WTC11 (cell line): ENCODE measurements at regions not wholly inside any gene's neighbourhood (a gene's known extent, or its start where the extent isn't known, plus 50 kb on each side); places are given as distances from the start of the nearest gene placed in this dataset.

ENCODE experiments used
- ATAC-seq: fragments of 200-7000 bp; cut with Tn5 transposase; 2 replicates; pipeline ENCODE4 v1.10.0; 2021; ENCODE audit warnings: mild to moderate bottlenecking, moderate library complexity
- CTCF ChIA-PET: fragments of 300-600 bp; sonication (Branson Sonifier 250); formaldehyde crosslinking; loops from one replicate; lab custom pipeline; 2021; ENCODE audit warnings: antibody characterized with exemption; lab: Charles Lee
- POLR2A ChIA-PET: fragments of 350-600 bp; sonication (Branson Sonifier 250); formaldehyde crosslinking; loops from one replicate; lab custom pipeline; 2021; ENCODE audit warnings: antibody characterized with exemption; lab: Charles Lee
- DNase-seq: peaks from one replicate; pipeline ENCODE4 v3.0.0; 2021; ENCODE audit warnings: low spot score
- H3K27ac Mint-ChIP-seq: 2 replicates; pipeline ENCODE4 v1.8.0; 2021; ENCODE audit warnings: mixed read lengths
- H3K27me3 Mint-ChIP-seq: 2 replicates; pipeline ENCODE4 v1.8.0; 2021; ENCODE audit warnings: low read depth, mild to moderate bottlenecking, moderate library complexity, mixed read lengths
- H3K36me3 Mint-ChIP-seq: 2 replicates; pipeline ENCODE4 v1.8.0; 2021; ENCODE audit warnings: mixed read lengths
- H3K4me1 Mint-ChIP-seq: 2 replicates; pipeline ENCODE4 v1.8.0; 2022; ENCODE audit warnings: mixed read lengths
- H3K4me3 Mint-ChIP-seq: 2 replicates; pipeline ENCODE4 v1.8.0; 2021; ENCODE audit warnings: mild to moderate bottlenecking, moderate library complexity, mixed read lengths
- H3K9me3 Mint-ChIP-seq: 2 replicates; pipeline ENCODE4 v1.8.0; 2021; ENCODE audit warnings: mixed read lengths
- CBFB ChIP-seq: sonication (generic); formaldehyde crosslinking; IDR thresholded peaks from 2 replicates; pipeline ENCODE4 v1.8.1; 2022; ENCODE audit warnings: mild to moderate bottlenecking, low read depth, missing genetic modification reagents
- CREM ChIP-seq: sonication (generic); formaldehyde crosslinking; IDR thresholded peaks from 2 replicates; pipeline ENCODE4 v1.8.1; 2022; ENCODE audit warnings: mild to moderate bottlenecking, missing genetic modification reagents, moderate library complexity
- CTCF ChIP-seq: fragments of 200-600 bp; IDR thresholded peaks from 2 replicates; pipeline ENCODE4 v1.8.0; 2022; ENCODE audit warnings: antibody characterized with exemption
- ESRRA ChIP-seq: sonication (generic); formaldehyde crosslinking; IDR thresholded peaks from 2 replicates; pipeline ENCODE4 v1.8.1; 2022; ENCODE audit warnings: mild to moderate bottlenecking, missing genetic modification reagents, borderline replicate concordance
- FOXK1 ChIP-seq: sonication (generic); formaldehyde crosslinking; IDR thresholded peaks from 2 replicates; pipeline ENCODE4 v1.8.0; 2022; ENCODE audit warnings: mild to moderate bottlenecking, moderate library complexity, missing genetic modification reagents
- FOXP1 ChIP-seq: sonication (generic); formaldehyde crosslinking; IDR thresholded peaks from 2 replicates; pipeline ENCODE4 v1.8.0; 2022; ENCODE audit warnings: missing genetic modification reagents, mild to moderate bottlenecking, moderate library complexity, borderline replicate concordance
- GABPB1 ChIP-seq: sonication (generic); formaldehyde crosslinking; IDR thresholded peaks from 2 replicates; pipeline ENCODE4 v1.8.1; 2023; ENCODE audit warnings: mild to moderate bottlenecking, missing genetic modification reagents
- KAT7 ChIP-seq: sonication (generic); formaldehyde crosslinking; IDR thresholded peaks from 2 replicates; pipeline ENCODE4 v1.8.1; 2023; ENCODE audit warnings: missing genetic modification reagents, mild to moderate bottlenecking, borderline replicate concordance
- NR2C2 ChIP-seq: sonication (generic); formaldehyde crosslinking; IDR thresholded peaks from 2 replicates; pipeline ENCODE4 v1.8.0; 2022; ENCODE audit warnings: mild to moderate bottlenecking, missing genetic modification reagents
- RORB ChIP-seq: fragments of 250-450 bp; sonication (Bioruptor Pico); IDR thresholded peaks from 2 replicates; pipeline ENCODE4 v1.9.0; 2021; ENCODE audit warnings: mild to moderate bottlenecking
- SMAD4 ChIP-seq: sonication (generic); formaldehyde crosslinking; IDR thresholded peaks from 2 replicates; pipeline ENCODE4 v1.8.0; 2022; ENCODE audit warnings: mild to moderate bottlenecking, missing genetic modification reagents
- SOX15 ChIP-seq: fragments of 250-450 bp; sonication (Bioruptor Pico); IDR thresholded peaks from 2 replicates; pipeline ENCODE4 v1.9.0; 2021; ENCODE audit warnings: mild to moderate bottlenecking
- STAT6 ChIP-seq: sonication (generic); formaldehyde crosslinking; conservative IDR thresholded peaks from 2 replicates; pipeline ENCODE4 v1.8.1; 2023; ENCODE audit warnings: mild to moderate bottlenecking, low read depth, missing genetic modification reagents, moderate library complexity
- ZBTB21 ChIP-seq: sonication (generic); formaldehyde crosslinking; IDR thresholded peaks from 2 replicates; pipeline ENCODE4 v1.8.1; 2023; ENCODE audit warnings: mild to moderate bottlenecking, missing genetic modification reagents, borderline replicate concordance
- ZNF219 ChIP-seq: sonication (generic); formaldehyde crosslinking; IDR thresholded peaks from 2 replicates; pipeline ENCODE4 v1.8.0; 2023; ENCODE audit warnings: missing genetic modification reagents, mild to moderate bottlenecking, borderline replicate concordance
- TF ChIP-seq, protein P1 (sequence below): fragments of 250-450 bp; sonication (Bioruptor Pico); IDR thresholded peaks from 2 replicates; pipeline ENCODE4 v1.9.0; 2021; ENCODE audit warnings: mild to moderate bottlenecking, borderline replicate concordance
- TF ChIP-seq, protein P2 (sequence below): sonication (generic); formaldehyde crosslinking; IDR thresholded peaks from 2 replicates; pipeline ENCODE4 v1.8.0; 2022; ENCODE audit warnings: mild to moderate bottlenecking, missing genetic modification reagents
- TF ChIP-seq, protein P3 (sequence below): sonication (generic); formaldehyde crosslinking; IDR thresholded peaks from 2 replicates; pipeline ENCODE4 v1.8.1; 2023; ENCODE audit warnings: mild to moderate bottlenecking, missing genetic modification reagents, moderate library complexity

DNA sequence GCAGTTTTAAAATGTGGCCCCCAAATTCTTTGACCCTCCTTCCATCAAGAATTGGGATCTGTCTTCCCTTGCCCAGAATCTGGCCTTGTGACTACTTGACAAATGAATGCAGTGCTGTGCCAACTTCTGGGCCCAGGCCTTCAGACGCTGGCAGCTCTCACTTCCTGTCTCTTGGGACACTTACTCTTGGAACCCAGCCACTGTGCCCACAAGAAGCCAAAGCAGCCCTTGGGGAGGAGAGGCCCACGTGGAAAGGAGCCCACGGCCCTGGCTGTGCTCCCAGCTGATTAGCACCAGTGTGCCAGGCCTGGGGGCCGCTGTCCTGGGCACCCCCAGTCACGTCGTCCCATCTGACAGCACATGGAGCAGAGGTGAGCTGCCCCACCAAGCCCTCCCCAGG, 56.6 kb downstream of the RPL37A start (continued):
- TF ChIP-seq, protein P1, sequence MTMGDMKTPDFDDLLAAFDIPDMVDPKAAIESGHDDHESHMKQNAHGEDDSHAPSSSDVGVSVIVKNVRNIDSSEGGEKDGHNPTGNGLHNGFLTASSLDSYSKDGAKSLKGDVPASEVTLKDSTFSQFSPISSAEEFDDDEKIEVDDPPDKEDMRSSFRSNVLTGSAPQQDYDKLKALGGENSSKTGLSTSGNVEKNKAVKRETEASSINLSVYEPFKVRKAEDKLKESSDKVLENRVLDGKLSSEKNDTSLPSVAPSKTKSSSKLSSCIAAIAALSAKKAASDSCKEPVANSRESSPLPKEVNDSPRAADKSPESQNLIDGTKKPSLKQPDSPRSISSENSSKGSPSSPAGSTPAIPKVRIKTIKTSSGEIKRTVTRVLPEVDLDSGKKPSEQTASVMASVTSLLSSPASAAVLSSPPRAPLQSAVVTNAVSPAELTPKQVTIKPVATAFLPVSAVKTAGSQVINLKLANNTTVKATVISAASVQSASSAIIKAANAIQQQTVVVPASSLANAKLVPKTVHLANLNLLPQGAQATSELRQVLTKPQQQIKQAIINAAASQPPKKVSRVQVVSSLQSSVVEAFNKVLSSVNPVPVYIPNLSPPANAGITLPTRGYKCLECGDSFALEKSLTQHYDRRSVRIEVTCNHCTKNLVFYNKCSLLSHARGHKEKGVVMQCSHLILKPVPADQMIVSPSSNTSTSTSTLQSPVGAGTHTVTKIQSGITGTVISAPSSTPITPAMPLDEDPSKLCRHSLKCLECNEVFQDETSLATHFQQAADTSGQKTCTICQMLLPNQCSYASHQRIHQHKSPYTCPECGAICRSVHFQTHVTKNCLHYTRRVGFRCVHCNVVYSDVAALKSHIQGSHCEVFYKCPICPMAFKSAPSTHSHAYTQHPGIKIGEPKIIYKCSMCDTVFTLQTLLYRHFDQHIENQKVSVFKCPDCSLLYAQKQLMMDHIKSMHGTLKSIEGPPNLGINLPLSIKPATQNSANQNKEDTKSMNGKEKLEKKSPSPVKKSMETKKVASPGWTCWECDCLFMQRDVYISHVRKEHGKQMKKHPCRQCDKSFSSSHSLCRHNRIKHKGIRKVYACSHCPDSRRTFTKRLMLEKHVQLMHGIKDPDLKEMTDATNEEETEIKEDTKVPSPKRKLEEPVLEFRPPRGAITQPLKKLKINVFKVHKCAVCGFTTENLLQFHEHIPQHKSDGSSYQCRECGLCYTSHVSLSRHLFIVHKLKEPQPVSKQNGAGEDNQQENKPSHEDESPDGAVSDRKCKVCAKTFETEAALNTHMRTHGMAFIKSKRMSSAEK (CRISPR knock-in tag): no peak
- TF ChIP-seq ESRRA: no peak

DNA sequence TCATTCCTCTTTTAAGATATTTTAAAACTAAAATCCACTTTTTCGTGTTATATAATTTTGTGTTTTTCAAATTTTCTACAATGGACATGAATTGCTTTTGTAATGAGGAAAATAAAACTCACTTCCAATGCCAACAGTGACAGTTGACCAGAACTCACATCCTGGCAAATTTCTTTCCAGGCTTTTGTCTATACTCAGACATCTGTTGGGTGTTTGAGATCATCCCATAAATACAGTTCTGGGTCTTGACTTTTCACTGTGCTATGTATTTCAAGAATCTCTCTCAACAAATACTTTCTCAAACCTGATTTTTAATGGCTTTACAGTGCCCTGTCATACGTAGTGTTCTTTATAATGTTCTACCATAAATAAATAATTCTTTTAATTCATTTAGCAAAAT, 57.6 kb downstream of the RPL37A start:
- no peak overlapping the region for H3K27ac Mint-ChIP-seq
- peaks cover 49% of the 10 kb centered on the region for H3K4me1 Mint-ChIP-seq
- CTCF ChIA-PET: no interaction called here
- POLR2A ChIA-PET: no interaction called here
- no peak for ATAC-seq
- TF ChIP-seq, protein P2, sequence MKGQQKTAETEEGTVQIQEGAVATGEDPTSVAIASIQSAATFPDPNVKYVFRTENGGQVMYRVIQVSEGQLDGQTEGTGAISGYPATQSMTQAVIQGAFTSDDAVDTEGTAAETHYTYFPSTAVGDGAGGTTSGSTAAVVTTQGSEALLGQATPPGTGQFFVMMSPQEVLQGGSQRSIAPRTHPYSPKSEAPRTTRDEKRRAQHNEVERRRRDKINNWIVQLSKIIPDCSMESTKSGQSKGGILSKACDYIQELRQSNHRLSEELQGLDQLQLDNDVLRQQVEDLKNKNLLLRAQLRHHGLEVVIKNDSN (CRISPR knock-in tag): no peak
- TF ChIP-seq FOXP1: no peak
- TF ChIP-seq, protein P1 (CRISPR knock-in tag): no peak
- TF ChIP-seq SMAD4 (CRISPR knock-in tag): no peak
- TF ChIP-seq RORB: no peak
- TF ChIP-seq SOX15 (CRISPR knock-in tag): no peak
- no peak for TF ChIP-seq ZNF219 (CRISPR knock-in tag)
- no peak for TF ChIP-seq CTCF
- TF ChIP-seq CREM (CRISPR knock-in tag): no peak
- no peaks in the 10 kb centered on the region; the same call in 1 of the 2 replicates for H3K9me3 Mint-ChIP-seq
- no peak for DNase-seq
- H3K36me3 Mint-ChIP-seq: no peaks in the 10 kb centered on the region
- no peak overlapping the region for H3K4me3 Mint-ChIP-seq
- no peaks in the 10 kb centered on the region; the same call in 1 of the 2 replicates for H3K27me3 Mint-ChIP-seq

DNA sequence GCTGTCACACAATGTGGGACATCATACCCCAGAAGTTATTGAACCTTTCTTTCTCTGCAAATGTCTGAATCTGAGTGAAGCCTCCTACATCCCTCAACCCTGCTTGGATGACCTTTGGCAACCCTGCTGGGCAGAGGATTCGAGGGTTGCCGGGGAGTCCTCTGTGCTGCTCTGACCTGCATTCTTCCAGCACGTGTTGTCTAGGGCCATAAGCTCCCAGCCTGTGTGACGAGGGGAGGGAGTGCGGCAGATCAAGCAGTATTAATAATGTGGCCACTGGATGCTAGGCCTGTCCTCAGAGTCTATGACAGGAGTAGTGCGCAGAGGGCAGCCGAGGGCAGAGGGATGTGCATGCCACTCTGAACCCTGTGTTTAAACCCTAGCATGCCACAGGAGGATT, 58.8 kb downstream of the RPL37A start:
- POLR2A ChIA-PET: no interaction called here
- no peak overlapping the region for H3K4me3 Mint-ChIP-seq
- DNase-seq: no peak
- H3K27me3 Mint-ChIP-seq: no peaks in the 10 kb centered on the region; the same call in 1 of the 2 replicates
- CTCF ChIA-PET: interaction anchor here (0.8 to 1.6 kb wide), 5 partner anchors 13 to 109 kb away, joined by 3 to 5 read pairs (median 4); no protein-coding TSS in a partner anchor
- H3K36me3 Mint-ChIP-seq: peaks cover 2% of the 10 kb centered on the region; the same call in 1 of the 2 replicates
- peak; percentile 23 for ATAC-seq
- no peaks in the 10 kb centered on the region; the same call in 1 of the 2 replicates for H3K9me3 Mint-ChIP-seq
- peaks cover 45% of the 10 kb centered on the region for H3K4me1 Mint-ChIP-seq
- H3K27ac Mint-ChIP-seq: no peak overlapping the region
- TF ChIP-seq KAT7 (CRISPR knock-in tag): no peak
- TF ChIP-seq GABPB1 (CRISPR knock-in tag): no peak
- TF ChIP-seq, protein P3, sequence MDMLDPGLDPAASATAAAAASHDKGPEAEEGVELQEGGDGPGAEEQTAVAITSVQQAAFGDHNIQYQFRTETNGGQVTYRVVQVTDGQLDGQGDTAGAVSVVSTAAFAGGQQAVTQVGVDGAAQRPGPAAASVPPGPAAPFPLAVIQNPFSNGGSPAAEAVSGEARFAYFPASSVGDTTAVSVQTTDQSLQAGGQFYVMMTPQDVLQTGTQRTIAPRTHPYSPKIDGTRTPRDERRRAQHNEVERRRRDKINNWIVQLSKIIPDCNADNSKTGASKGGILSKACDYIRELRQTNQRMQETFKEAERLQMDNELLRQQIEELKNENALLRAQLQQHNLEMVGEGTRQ (CRISPR knock-in tag): 0 out of 2 replicates have a peak, but pooled peaks have one; percentile 33
- no peak for TF ChIP-seq FOXK1 (CRISPR knock-in tag)
- no peak for TF ChIP-seq STAT6 (CRISPR knock-in tag)
- TF ChIP-seq CBFB (CRISPR knock-in tag): no peak
- no peak for TF ChIP-seq RORB
- TF ChIP-seq ZBTB21 (CRISPR knock-in tag): 0 out of 2 replicates have a peak, but pooled peaks have one; percentile 53
- no peak for TF ChIP-seq NR2C2
